GM18861 (cell line): ENCODE measurements at regions not wholly inside any gene's neighbourhood (a gene's known extent, or its start where the extent isn't known, plus 50 kb on each side); places are given as distances from the start of the nearest gene placed in this dataset.
"Not testable (repeated sequence)": the region's sequence is repeated elsewhere in the genome, so short reads cannot be mapped to it uniquely, and the experiment has no call there.

Experiments used
- ATAC-seq: cut with Tn5 transposase; IDR thresholded peaks from one replicate; pipeline ENCODE4 v1.9.1; 2021; ENCODE audit not compliant: unreplicated experiment

- ATAC-seq = no peak
Measured at GRCh38 chr3:164390046-164390445, 688.2 kb downstream of the SI start.

- no peak for ATAC-seq
Measured at GRCh38 chr3:164387236-164387635, 691.1 kb downstream of the SI start.

GRCh38 chr3:164380156-164380555 is 698.1 kb downstream of the SI start:
- no peak for ATAC-seq

- no peak for ATAC-seq
Measured at GRCh38 chr3:164377466-164377865, 700.8 kb downstream of the SI start.

GRCh38 chr3:164375995-164376394 is 702.3 kb downstream of the SI start:
- ATAC-seq = no peak

DNA sequence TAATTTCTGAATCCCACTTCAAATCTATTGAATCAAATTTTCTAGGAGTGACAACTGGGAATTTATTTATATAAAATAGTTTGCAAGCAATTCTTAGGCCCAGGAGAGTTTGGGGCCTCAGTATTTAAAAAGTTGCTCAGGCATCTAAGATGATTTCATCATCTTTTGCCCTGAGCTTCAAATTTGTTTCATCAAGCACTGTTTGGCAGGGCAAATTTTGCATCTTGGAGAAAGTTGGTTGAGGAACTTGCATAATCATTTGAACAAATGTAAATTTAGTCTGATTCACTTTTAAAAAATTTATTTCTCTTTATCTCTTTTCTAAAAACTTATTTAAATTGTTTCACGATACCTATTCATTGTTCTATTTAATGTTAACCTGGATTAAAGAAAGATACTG is 702.8 kb downstream of the SI start:
- ATAC-seq = no peak

- ATAC-seq = no peak
Measured at GRCh38 chr3:164371681-164372080, 706.6 kb downstream of the SI start.

GRCh38 chr3:164370970-164371369 is 707.3 kb downstream of the SI start:
- no peak for ATAC-seq

- no peak for ATAC-seq
Measured at GRCh38 chr3:164365242-164365641, 713.1 kb downstream of the SI start.

GRCh38 chr3:164364111-164364510 is 714.2 kb downstream of the SI start:
- no peak for ATAC-seq

GRCh38 chr3:164360738-164361406 is 717.4 kb downstream of the SI start:
- ATAC-seq = no peak

GRCh38 chr3:164360078-164360578 is 718.2 kb downstream of the SI start:
- ATAC-seq = no peak

DNA sequence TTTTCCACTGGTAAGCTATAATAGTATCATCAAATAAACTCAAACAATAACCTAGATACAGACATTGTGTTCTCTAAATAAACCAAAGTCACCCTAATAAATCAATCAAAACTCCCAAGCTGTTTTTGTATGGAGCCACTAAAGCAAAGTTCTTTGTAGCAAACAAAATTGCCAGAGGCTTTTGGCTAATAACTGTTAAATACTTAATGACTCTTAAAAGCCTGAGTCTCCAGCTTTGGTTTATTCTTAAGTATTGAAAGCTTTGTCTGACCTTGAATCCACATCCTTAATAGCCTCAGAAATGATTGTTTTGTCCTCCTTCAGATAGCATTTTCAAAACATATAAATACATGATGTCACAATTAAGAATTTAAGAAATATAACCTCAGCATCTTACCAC is 725.3 kb downstream of the SI start:
- no peak for ATAC-seq

DNA sequence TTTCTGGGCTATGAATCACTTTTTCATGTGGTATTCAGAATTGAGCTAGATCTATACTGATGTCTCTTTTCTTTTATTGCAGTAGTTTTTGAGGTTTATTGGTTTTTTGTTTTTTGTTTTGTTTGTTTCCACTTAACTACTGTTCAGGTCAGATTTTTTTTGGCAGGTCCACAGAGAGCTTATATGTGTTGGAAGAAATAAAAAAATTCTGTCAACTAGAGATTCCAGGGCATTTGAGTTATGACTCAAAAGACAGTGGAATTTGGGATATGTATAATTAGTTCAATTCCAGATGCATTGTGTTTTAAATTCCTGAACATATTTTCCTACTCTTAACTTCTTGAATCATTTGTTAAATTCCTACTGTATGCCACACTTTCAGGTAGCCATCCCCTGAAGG is 727.2 kb downstream of the SI start:
- no peak for ATAC-seq

DNA sequence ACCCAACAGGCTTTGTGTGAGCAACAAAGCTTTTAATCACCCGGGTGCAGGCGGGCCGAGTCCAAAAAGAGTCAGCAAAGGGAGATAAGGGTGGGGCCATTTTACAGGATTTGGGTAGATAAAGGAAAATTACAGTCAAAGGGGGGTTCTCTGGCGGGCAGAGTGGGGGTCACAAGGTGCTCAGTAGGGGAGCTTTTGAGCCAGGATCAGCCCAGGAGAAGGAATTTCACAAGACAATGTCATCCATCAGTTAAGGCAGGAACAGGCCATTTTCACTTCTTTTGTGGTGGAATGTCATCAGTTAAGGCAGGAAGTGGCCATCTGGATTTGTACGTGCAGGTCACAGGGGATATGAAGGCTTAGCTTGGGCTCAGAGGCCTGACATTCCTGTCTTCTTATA is 736.1 kb downstream of the SI start:
- ATAC-seq = not testable (repeated sequence)

GRCh38 chr3:164341086-164341485 is 737.2 kb downstream of the SI start:
- no peak for ATAC-seq

DNA sequence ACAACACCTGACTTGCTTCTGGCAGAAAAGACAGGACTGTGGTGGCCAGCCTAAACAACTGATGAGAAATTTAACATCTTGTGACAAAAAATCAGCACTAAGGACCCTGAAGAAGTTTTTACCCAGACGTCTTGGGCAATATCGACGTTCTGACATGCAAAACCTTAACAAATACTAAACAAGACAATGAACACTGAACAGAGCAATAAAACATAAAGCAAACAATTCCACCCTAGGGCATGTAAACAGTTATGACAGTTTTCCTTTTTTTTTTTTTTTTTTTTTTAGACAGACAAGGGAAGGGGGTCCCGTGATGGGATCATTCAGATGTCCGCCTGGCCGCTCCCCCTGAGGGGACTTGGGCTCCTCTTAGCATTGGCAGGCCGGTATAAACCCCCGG is 738.0 kb downstream of the SI start:
- ATAC-seq = no peak

- no peak for ATAC-seq
Measured at GRCh38 chr3:164332831-164333802, 745.2 kb downstream of the SI start.

DNA sequence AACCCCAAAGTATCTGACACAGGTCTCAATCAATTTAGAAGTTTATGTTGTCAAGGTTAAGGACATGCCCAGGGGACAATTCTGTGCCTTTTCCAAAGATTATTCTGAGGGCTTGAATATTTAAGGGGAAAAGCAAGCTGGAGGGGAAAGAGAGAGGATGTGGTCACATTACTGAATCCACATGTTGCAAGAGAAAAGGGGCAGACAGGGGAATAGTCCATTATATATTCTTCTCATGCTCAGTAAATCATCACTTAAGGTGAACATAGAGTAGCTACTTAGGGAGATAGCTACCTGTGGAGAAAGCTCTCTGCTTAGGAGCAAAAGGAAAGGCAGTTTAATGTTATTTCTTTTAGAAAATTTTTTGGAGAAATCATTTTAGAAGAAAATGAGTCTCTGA is 751.6 kb downstream of the SI start:
- ATAC-seq = no peak

GRCh38 chr3:164320962-164321361 is 757.3 kb downstream of the SI start:
- ATAC-seq = no peak

GRCh38 chr3:164306042-164306441 is 772.3 kb downstream of the SI start:
- no peak for ATAC-seq

DNA sequence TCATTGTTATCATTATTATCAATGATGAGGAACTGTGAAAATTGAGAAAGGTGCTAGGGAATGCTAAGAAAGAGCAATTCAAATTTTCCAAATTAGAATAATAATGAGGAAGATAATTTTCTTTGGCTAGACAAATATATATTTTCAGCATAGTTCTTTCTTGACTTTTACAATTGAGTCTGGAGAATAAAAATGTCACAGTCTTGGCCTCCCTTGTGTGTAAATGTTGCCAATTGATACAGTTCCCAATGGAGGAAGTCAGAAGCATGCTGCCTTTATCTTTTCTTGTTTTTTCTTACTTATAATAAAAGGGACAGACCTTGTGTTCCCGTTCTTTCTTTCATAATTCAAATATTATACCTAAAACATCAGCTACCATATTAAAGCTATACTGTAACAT is 774.4 kb downstream of the SI start:
- no peak for ATAC-seq
